OCI-LY1 (cell line): ENCODE measurements at regions not wholly inside any gene's neighbourhood (a gene's known extent, or its start where the extent isn't known, plus 50 kb on each side); places are given as distances from the start of the nearest gene placed in this dataset.

ENCODE experiments used
- CTCF ChIP-seq: fragments of 200-600 bp; sonication (generic), shearing (Covaris generic); IDR thresholded peaks from 2 replicates; pipeline ENCODE4 v1.5.1; 2017; ENCODE audit warnings: mild to moderate bottlenecking, antibody characterized with exemption, low read length, moderate library complexity, mixed read lengths
- EZH2 ChIP-seq: fragments of 200-600 bp; sonication (generic), shearing (Covaris generic); IDR thresholded peaks from 2 replicates; pipeline ENCODE4 v1.8.0; 2017; ENCODE audit warnings: borderline replicate concordance, mixed run types, mild to moderate bottlenecking, antibody characterized with exemption, low read length, moderate library complexity, mixed read lengths

- TF ChIP-seq CTCF (no peak), EZH2 (no peak)
Observed at GRCh38 chr14:21735200-21735599, 61.6 kb upstream of the OR4E1 start.
